Ishikawa (cell line): ENCODE measurements at regions not wholly inside any gene's neighbourhood (a gene's known extent, or its start where the extent isn't known, plus 50 kb on each side); places are given as distances from the start of the nearest gene placed in this dataset.

Experiments used
- CEBPB ChIP-seq: IDR thresholded peaks from 2 replicates; pipeline ENCODE4 v1.6.1; 2012
- CREB1 ChIP-seq: IDR thresholded peaks from 2 replicates; pipeline ENCODE4 v1.6.1; 2012; ENCODE audit warnings: low read depth
- EP300 ChIP-seq: IDR thresholded peaks from 2 replicates; pipeline ENCODE4 v1.6.1; 2012; ENCODE audit warnings: borderline replicate concordance
- FOXM1 ChIP-seq: IDR thresholded peaks from 2 replicates; pipeline ENCODE4 v1.6.1; 2012; ENCODE audit warnings: low read depth, borderline replicate concordance
- MAX ChIP-seq: IDR thresholded peaks from 2 replicates; pipeline ENCODE4 v1.6.1; 2012
- NFIC ChIP-seq: IDR thresholded peaks from 2 replicates; pipeline ENCODE4 v1.6.1; 2012
- RAD21 ChIP-seq: IDR thresholded peaks from 2 replicates; pipeline ENCODE4 v1.6.1; 2012; ENCODE audit warnings: low read depth
- REST ChIP-seq: IDR thresholded peaks from 2 replicates; pipeline ENCODE4 v1.6.1; 2012; ENCODE audit warnings: low read depth, mild to moderate bottlenecking
- TAF1 ChIP-seq: IDR thresholded peaks from 2 replicates; pipeline ENCODE4 v1.6.1; 2012; ENCODE audit warnings: low read depth, mild to moderate bottlenecking
- TCF12 ChIP-seq: IDR thresholded peaks from 2 replicates; pipeline ENCODE4 v1.6.1; 2012; ENCODE audit warnings: low read depth
- TEAD4 ChIP-seq: IDR thresholded peaks from 2 replicates; pipeline ENCODE4 v1.6.1; 2012
- USF1 ChIP-seq: IDR thresholded peaks from 2 replicates; pipeline ENCODE4 v1.6.1; 2012
- YY1 ChIP-seq: IDR thresholded peaks from 2 replicates; pipeline ENCODE4 v1.6.1; 2012; ENCODE audit warnings: low read depth

- TF ChIP-seq FOXM1 = no peak
- TF ChIP-seq CEBPB = no peak
- TF ChIP-seq MAX = no peak
- TF ChIP-seq EP300 = no peak
- TF ChIP-seq RAD21 = no peak
- no peak for TF ChIP-seq YY1
- TF ChIP-seq TCF12 = no peak
- TF ChIP-seq USF1 = no peak
- no peak for TF ChIP-seq TAF1
- TF ChIP-seq TEAD4 = no peak
- TF ChIP-seq REST = no peak
- TF ChIP-seq CREB1 = no peak
- no peak for TF ChIP-seq NFIC
These were observed 504.6 kb downstream of the BRD1 start for GRCh38 chr22:49322861-49323622.
